Activated naive CD8-positive, alpha-beta T cell treated with anti-CD3 and anti-CD28 coated beads for 36 hours (primary cell): ENCODE measurements at regions not wholly inside any gene's neighbourhood (a gene's known extent, or its start where the extent isn't known, plus 50 kb on each side); places are given as distances from the start of the nearest gene placed in this dataset.

Experiments used
- DNase-seq: peaks from one replicate; pipeline ENCODE4 v3.0.0; 2021
- H3K27ac Mint-ChIP-seq: one replicate; pipeline ENCODE4 v1.8.0; 2022; ENCODE audit warnings: mild to moderate bottlenecking, moderate library complexity, mixed read lengths
- H3K27me3 Mint-ChIP-seq: one replicate; pipeline ENCODE4 v1.8.0; 2022; ENCODE audit warnings: mild to moderate bottlenecking, mixed read lengths
- H3K36me3 Mint-ChIP-seq: one replicate; pipeline ENCODE4 v1.8.0; 2021; ENCODE audit warnings: mild to moderate bottlenecking, mixed read lengths
- H3K4me1 Mint-ChIP-seq: one replicate; pipeline ENCODE4 v1.8.0; 2021; ENCODE audit warnings: mixed read lengths
- H3K4me3 Mint-ChIP-seq: one replicate; pipeline ENCODE4 v1.8.0; 2022; ENCODE audit warnings: mild to moderate bottlenecking, moderate library complexity, mixed read lengths
- H3K9me3 Mint-ChIP-seq: one replicate; pipeline ENCODE4 v1.8.0; 2022; ENCODE audit warnings: mixed read lengths

DNA sequence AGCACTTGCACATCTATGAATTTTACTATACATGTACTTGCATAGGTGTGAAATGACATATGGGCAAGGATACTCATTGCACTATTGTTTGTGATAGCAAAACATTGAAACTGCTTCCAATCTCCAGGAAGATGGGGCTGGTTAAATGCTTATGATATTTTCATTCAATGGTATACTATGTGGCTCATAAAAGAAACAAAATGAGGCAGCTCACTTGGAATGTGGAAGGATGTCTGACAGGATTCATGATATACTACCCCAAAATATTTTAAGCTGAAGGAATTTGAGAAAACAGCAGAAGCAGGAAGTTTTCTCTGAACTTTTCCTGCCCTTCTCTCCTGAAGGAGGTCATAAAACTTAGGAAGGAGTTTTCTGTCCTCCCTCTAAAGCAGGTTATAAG, 99.6 kb upstream of the CAST start:
- Mint-ChIP-seq H3K27ac (no peak overlapping the region), H3K4me1 (peaks cover 16% of the 10 kb centered on the region), H3K36me3 (no peaks in the 10 kb centered on the region), H3K4me3 (no peak overlapping the region), H3K27me3 (no peaks in the 10 kb centered on the region), H3K9me3 (peaks cover 1% of the 10 kb centered on the region)
- DNase-seq: no peak

DNA sequence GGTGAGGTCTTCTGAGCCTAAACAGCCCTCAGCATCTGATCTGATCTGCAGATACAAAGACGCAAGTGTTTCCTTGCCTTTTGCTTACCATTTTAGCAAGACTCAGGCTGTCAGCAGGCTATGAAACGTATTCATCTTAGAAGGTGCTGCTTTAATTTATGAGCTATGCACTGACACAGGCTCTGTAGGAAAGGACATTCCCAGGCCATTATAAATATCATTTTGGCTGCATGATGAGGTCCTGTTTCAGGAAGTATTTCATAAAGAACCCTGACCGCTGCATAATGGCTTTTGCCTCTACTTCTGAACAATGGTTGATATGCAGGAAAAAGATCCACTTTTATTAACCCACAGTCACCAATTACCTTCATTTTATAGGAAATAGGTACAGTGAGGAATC, 98.4 kb upstream of the CAST start:
- Mint-ChIP-seq H3K4me3 (no peak overlapping the region), H3K4me1 (peaks cover 16% of the 10 kb centered on the region), H3K9me3 (peaks cover 1% of the 10 kb centered on the region), H3K27me3 (no peaks in the 10 kb centered on the region), H3K36me3 (no peaks in the 10 kb centered on the region), H3K27ac (no peak overlapping the region)
- no peak for DNase-seq

DNA sequence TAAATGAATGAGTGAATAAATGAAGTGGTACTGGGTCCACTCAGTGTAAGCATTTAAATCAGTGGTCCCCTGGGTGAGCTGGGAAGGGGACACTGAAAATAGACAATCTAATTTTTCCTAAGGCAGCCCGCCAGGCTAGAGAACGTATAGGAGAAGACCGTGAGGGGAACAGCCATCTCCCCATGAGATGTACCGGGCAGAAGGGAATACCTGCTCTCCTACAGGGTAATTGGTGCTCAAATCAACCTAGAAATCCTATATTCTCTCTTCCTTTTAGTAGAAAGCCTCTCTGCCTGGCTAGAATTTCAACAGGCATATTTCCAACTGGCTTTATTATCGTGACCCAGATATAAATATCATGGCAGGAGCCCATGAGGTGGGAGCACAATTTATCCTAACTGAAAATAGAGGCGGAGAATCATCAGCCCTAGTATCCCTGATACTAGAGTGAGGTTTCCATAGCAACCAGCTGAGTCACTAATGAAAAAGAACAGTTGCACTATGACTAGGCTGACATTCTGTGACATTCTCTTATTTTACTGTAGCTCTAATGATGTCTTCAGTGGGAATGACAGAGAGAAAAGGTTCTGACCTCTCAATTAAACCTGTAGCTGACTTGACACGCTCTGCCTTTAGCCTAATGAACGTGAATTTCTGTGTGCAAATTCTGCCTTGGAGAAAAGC, 96.5 kb upstream of the CAST start:
- DNase-seq: no peak
- Mint-ChIP-seq H3K27ac (no peak overlapping the region), H3K4me1 (peaks cover 16% of the 10 kb centered on the region), H3K4me3 (no peak overlapping the region), H3K36me3 (no peaks in the 10 kb centered on the region), H3K27me3 (peaks cover 3% of the 10 kb centered on the region), H3K9me3 (peaks cover 1% of the 10 kb centered on the region)

DNA sequence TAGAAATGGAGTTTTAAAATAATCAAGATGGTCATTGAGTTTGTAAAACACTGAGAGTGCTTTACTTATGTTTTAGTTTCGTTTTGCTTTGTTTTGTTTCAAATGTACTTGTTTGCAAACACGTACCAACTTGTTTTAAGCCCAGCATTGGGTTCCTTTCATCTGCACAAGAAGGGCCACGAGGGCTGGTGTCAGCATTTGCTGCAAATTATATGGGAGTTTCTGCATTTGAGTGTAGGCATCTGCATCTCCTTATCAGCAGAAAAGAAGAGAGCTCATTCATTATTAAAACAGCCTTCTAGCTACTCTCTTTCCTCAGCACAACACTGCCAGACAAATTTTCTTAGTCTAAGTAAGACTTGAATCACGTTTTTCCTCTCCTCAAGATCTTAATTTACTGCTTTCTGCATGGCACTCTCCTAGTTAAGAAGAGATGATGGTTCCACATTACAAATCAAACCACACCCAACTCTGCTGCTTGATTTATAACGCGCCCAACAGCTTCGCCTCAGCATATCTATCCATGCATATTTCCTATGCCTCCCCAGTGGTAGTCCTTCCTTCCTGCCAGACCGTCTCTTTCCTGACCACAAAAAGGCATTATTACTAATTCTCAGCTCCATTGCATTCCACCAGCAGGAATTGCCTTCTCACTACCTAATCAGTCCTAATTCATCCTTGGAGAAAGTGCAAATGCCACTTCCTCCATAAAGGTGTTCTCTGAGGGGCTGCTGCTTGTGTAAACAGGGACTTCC, 95.2 kb upstream of the CAST start:
- Mint-ChIP-seq H3K9me3 (no peaks in the 10 kb centered on the region), H3K4me1 (peaks cover 16% of the 10 kb centered on the region), H3K27me3 (peaks cover 3% of the 10 kb centered on the region), H3K27ac (no peak overlapping the region), H3K4me3 (no peak overlapping the region), H3K36me3 (no peaks in the 10 kb centered on the region)
- no peak for DNase-seq

DNA sequence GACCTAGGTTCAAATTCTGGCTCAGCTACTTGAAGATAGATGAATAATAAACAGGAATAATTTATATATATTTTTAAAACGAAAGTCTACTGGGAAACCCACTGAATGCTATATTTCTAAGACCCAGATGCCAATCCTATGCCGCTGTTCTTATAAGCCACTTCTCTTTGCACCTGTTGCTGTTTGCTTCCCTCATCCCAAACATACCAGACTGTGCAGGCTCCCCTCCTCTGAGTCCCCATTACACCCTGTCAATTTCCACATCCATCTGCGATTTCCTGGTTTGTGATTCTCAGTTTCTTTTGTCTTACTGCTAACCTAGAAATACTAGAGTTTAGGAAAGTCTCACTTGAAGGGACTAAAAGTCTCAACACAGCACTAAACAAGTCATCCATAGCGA, 92.8 kb upstream of the CAST start:
- no peak overlapping the region for H3K4me3 Mint-ChIP-seq
- no peaks in the 10 kb centered on the region for H3K9me3 Mint-ChIP-seq
- H3K27ac Mint-ChIP-seq: no peak overlapping the region
- DNase-seq: no peak
- H3K27me3 Mint-ChIP-seq: peaks cover 3% of the 10 kb centered on the region
- H3K36me3 Mint-ChIP-seq: no peaks in the 10 kb centered on the region
- H3K4me1 Mint-ChIP-seq: peaks cover 16% of the 10 kb centered on the region

DNA sequence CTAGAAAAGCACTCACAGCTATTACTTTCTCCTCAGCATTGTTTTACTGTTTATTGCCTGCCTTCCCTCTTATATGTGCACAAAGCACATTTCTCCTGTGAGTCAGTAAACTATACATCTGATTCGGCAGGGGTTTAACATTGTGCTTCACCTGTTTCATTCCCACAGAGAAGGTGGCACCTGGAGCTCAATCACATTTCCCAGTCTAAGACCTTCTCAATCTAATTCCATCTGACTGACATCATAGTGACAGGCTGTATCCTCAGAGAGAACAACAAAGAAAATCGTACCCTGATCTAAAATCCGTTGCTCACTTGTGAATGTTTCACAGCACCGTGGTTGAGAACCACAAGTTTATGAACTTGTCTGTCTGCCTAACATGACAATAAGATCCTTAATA, 92.4 kb upstream of the CAST start:
- Mint-ChIP-seq H3K4me3 (no peak overlapping the region), H3K27ac (no peak overlapping the region), H3K36me3 (no peaks in the 10 kb centered on the region), H3K9me3 (no peaks in the 10 kb centered on the region), H3K4me1 (peaks cover 16% of the 10 kb centered on the region), H3K27me3 (peaks cover 3% of the 10 kb centered on the region)
- DNase-seq: no peak

DNA sequence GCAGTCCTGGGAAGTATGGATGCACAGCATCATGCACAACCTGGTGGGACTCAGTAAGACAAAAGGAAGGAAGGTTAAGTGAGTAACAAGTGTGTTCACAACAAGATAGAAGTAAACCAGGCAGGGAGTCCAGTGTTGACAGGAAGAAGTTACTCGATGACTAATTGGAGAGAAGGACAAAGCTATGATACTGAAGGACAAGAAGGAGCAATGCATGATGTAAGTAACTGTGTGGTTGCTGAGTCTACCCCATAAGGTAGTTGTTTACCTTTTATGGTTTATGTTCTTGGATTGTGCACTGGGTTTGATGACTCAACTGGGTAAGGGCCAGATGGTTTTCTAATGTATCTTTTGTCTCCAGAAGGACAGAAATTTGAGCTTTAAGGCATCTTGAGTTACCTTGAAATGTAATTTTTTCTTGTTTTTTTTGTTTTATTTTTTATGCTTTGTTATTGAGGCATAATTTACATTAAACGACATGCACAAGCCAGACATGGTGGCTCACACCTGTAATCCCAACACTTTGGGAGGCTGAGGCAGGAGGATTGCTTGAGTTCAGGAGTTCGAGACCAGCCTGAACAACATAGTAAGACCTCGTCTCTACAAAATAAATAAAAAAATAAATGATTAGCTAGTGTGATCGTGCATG, 89.2 kb upstream of the CAST start:
- H3K27me3 Mint-ChIP-seq: peaks cover 3% of the 10 kb centered on the region
- no peaks in the 10 kb centered on the region for H3K4me1 Mint-ChIP-seq
- H3K27ac Mint-ChIP-seq: no peak overlapping the region
- no peaks in the 10 kb centered on the region for H3K9me3 Mint-ChIP-seq
- H3K4me3 Mint-ChIP-seq: no peak overlapping the region
- no peak for DNase-seq
- no peaks in the 10 kb centered on the region for H3K36me3 Mint-ChIP-seq

DNA sequence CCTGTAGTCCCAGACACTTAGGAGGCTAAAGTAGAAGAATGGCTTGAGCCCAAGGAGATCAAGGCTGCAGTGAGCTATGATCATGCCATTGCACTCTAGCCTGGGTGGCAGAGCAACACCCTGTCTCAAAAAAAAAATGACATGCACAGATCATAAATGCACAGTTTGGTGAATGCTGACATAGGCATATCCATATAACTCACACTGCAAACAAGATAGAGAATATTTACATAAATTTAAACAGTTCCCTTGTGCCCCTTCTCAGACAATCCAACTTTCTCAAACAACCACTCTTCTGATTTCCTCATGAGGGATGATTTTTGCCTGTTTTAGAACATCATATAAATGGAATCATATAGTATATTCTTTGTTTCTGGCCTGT, 88.7 kb upstream of the CAST start:
- DNase-seq: no peak
- no peaks in the 10 kb centered on the region for H3K9me3 Mint-ChIP-seq
- H3K4me1 Mint-ChIP-seq: no peaks in the 10 kb centered on the region

DNA sequence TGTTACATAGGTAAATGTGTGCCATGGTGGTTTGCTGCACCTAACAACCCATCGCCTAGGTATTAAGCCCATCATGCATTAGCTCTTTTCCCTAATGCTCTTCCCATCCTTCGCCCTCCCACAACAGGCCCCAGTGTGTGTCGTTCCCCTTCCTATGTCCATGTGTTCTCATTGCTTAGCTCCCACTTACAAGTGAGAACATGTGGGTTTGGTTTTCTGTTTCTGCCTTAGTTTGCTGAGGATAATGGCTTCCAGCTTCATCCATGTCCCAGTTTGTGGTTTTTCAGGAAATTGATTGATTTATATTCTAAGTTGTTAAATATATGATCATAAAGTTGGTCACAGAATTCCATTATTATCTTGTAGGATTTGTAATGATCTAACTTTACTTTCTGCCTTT, 85.3 kb upstream of the CAST start:
- no peak for DNase-seq
- Mint-ChIP-seq H3K4me1 (no peaks in the 10 kb centered on the region), H3K27ac (no peak overlapping the region), H3K9me3 (no peaks in the 10 kb centered on the region), H3K4me3 (no peak overlapping the region), H3K27me3 (no peaks in the 10 kb centered on the region), H3K36me3 (no peaks in the 10 kb centered on the region)

More for the DNA sequence above, 88.7 kb upstream of the CAST start:
- no peaks in the 10 kb centered on the region for H3K36me3 Mint-ChIP-seq
- H3K4me3 Mint-ChIP-seq: no peak overlapping the region
- H3K27ac Mint-ChIP-seq: no peak overlapping the region
- peaks cover 3% of the 10 kb centered on the region for H3K27me3 Mint-ChIP-seq

DNA sequence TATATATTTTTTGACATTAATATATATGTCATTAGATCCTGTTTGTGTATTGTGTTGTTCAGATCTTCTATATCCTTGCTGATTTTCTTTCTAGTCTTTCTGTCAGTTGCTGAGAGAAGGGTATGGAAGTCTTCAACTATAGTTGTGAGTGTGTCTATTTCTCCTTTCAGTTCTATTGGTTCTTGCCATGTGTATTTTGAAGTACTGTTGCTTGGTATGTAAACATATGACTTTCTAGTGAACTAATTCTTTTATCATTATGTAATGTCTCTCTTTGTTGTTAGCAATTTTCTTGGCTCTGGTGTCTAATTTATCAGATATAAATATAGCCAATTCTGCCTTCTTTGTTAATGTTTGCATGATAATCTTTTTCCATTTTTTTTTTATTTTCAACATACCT, 84.3 kb upstream of the CAST start:
- Mint-ChIP-seq H3K27ac (no peak overlapping the region), H3K4me3 (no peak overlapping the region), H3K36me3 (no peaks in the 10 kb centered on the region), H3K9me3 (no peaks in the 10 kb centered on the region), H3K4me1 (no peaks in the 10 kb centered on the region), H3K27me3 (no peaks in the 10 kb centered on the region)
- no peak for DNase-seq

DNA sequence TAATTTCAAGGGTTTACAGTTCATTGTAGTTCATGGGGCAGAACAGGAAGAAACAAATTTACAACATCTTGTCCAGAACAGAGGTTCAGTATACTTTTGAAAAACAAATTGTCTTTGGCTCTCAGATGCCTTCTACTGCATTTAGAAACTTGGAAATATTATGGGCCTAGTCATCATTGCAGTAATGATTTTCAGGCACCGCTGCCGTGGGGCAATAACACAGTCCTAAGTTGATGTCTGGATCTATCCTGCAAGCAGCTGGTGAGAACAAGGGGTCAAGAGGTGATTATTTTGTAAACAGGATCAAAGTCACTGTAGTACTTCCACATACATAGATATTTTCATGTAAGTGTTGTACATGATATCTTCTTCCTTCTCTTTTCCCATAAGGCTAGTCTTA, 82.5 kb upstream of the CAST start:
- Mint-ChIP-seq H3K4me3 (no peak overlapping the region), H3K4me1 (peaks cover 4% of the 10 kb centered on the region), H3K36me3 (no peaks in the 10 kb centered on the region), H3K9me3 (no peaks in the 10 kb centered on the region), H3K27ac (no peak overlapping the region), H3K27me3 (peaks cover 4% of the 10 kb centered on the region)
- no peak for DNase-seq

DNA sequence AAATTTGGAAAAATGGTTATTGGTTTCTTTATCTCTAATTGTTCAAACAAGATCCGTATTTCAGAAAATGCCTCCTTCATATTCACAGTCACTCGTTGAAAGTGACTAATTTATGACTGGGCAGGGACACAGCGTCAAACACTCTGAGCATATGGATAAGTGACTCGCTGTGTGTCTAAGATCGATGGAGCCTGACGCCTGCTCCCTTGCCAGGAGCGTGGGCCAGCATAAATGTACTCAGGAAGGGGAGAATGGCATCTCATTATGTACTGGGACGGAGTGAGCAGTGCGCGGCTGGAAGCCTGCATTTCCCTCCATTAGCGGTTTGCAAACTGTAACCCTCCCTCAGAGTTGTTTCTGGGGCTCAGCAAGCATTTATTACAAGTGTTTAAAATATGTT, 79.8 kb upstream of the CAST start:
- peaks cover 25% of the 10 kb centered on the region for H3K27me3 Mint-ChIP-seq
- H3K4me3 Mint-ChIP-seq: no peak overlapping the region
- peaks cover 9% of the 10 kb centered on the region for H3K4me1 Mint-ChIP-seq
- no peak for DNase-seq
- H3K9me3 Mint-ChIP-seq: no peaks in the 10 kb centered on the region
- H3K36me3 Mint-ChIP-seq: no peaks in the 10 kb centered on the region
- no peak overlapping the region for H3K27ac Mint-ChIP-seq

DNA sequence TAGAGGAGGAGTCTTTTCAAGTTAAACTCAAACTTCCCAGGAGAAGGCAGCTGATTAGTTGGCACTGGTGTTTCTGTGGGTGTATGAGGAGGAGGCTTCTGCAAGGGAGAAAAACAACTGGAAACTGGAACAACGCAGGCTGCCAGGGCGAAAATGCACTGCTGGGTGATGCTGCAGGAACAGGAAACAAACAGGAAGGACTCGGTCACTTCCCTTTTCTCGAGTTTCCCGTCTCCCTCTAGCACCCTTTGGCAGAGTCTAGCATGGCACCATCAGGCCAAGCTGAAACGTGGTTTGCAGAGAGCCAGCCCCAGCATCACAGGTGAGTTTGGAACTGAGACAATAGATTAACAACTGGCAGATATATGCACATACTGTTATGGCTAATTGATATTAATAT, 77.5 kb upstream of the CAST start:
- Mint-ChIP-seq H3K27me3 (peaks cover 25% of the 10 kb centered on the region), H3K4me3 (no peak overlapping the region), H3K36me3 (no peaks in the 10 kb centered on the region), H3K9me3 (no peaks in the 10 kb centered on the region), H3K27ac (no peak overlapping the region), H3K4me1 (peaks cover 9% of the 10 kb centered on the region)
- no peak for DNase-seq

DNA sequence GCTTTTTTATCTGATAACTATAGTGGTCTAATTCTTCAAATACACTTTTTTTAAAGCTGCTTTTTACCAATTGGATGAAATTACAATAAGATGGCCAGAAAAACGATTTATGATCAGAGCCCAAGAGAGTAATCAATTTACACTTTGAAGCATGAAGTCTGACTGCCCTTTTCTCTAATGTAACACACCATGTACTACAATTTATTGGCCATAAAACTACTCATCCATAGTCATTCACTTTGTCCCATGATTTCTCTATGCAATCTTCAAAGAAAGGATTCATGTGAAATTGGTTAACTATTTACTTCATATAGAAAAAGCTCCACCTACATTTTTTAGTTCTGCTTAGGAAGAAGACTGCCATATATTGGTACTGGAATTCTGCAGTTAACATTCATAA, 73.6 kb upstream of the CAST start:
- no peaks in the 10 kb centered on the region for H3K9me3 Mint-ChIP-seq
- H3K27me3 Mint-ChIP-seq: peaks cover 25% of the 10 kb centered on the region
- no peak for DNase-seq
- H3K27ac Mint-ChIP-seq: no peak overlapping the region
- no peak overlapping the region for H3K4me3 Mint-ChIP-seq
- H3K36me3 Mint-ChIP-seq: no peaks in the 10 kb centered on the region
- H3K4me1 Mint-ChIP-seq: peaks cover 9% of the 10 kb centered on the region

DNA sequence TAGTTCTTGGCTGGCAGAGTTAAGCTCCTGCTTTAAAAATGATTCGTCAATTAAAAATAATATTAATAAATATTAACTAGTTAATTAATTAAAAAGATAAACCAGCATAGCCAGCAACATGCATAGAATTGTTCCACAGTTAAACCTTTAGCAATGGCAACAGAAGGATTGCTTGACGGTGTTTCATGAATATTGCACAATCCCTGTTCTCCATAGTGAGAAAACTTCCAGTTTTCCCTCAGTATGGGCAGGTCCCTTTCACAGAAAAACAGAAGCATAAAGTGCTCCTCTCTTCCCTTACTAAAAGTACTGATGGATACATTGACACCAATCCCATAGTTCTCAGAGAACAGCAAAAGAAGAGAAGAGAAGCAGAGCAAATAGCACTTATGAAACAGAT, 71.4 kb upstream of the CAST start:
- H3K9me3 Mint-ChIP-seq: no peaks in the 10 kb centered on the region
- H3K4me3 Mint-ChIP-seq: no peak overlapping the region
- H3K4me1 Mint-ChIP-seq: no peaks in the 10 kb centered on the region
- peaks cover 14% of the 10 kb centered on the region for H3K27me3 Mint-ChIP-seq
- H3K27ac Mint-ChIP-seq: no peak overlapping the region
- DNase-seq: no peak
- no peaks in the 10 kb centered on the region for H3K36me3 Mint-ChIP-seq
